Mononuclear cell (primary cell): ENCODE measurements at regions not wholly inside any gene's neighbourhood (a gene's known extent, or its start where the extent isn't known, plus 50 kb on each side); places are given as distances from the start of the nearest gene placed in this dataset.
"Not testable (repeated sequence)": the region's sequence is repeated elsewhere in the genome, so short reads cannot be mapped to it uniquely, and the experiment has no call there.

Experiments
- H3K27me3 ChIP-seq: 2 replicates; pipeline ENCODE4 v1.6.0; 2011; ENCODE audit warnings: low read length, control low read depth; ENCODE audit not compliant: insufficient read depth
- H3K4me1 ChIP-seq: 2 replicates; pipeline ENCODE4 v1.5.1; 2011; ENCODE audit warnings: mild to moderate bottlenecking, low read length, control low read depth; ENCODE audit not compliant: insufficient read depth
- H3K4me3 ChIP-seq: 2 replicates; pipeline ENCODE4 v1.5.1; 2011; ENCODE audit warnings: mild to moderate bottlenecking, low read length, moderate library complexity
- H3K9me3 ChIP-seq: 2 replicates; pipeline ENCODE4 v1.5.1; 2011; ENCODE audit warnings: low read depth, mild to moderate bottlenecking, control low read depth, low read length

DNA sequence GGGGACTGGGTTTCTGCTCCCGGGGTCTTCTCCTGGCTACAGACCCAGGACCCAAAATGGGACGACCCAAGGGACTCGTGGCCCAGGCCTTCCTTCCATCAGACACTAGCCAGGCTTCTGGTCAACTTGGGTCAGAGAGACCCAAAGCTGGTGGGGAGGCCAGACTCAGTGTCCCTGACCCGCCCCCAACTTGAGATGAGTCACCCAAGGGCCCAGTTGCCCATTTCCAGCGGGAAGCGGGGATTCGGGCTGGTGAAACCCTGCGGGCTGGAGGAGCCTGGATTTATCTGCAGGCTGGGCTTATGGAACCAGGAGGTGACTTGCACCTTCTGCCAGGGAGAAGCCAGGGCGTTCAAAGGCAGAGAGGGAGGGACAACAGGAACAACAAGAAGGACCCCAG is 81.5 kb downstream of the RFLNA start:
- Histone ChIP-seq H3K4me3 (no peak overlapping the region), H3K9me3 (no peaks in the 10 kb centered on the region), H3K4me1 (peaks cover 23% of the 10 kb centered on the region), H3K27me3 (no peaks in the 10 kb centered on the region)

DNA sequence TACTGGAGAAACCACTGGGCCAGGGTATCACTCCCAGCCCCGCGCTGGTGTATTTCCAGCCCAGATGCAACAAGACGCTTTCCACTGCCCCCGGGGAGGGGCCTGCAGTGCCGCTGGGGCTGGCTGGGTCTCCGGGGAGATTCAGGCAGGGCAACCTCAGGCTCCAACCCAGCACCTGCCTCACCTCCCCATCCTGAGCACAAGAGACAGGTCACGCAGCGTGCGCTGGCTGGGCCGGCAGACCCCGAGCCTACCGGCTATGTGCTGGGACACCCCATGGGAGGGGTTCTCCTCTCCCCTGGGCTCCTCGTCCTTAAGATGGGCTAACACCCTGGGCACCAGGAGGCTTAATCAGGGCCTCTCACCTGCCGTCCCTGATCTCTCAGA is 80.9 kb downstream of the RFLNA start:
- Histone ChIP-seq H3K4me1 (peaks cover 16% of the 10 kb centered on the region), H3K4me3 (no peak overlapping the region), H3K9me3 (no peaks in the 10 kb centered on the region), H3K27me3 (no peaks in the 10 kb centered on the region)

DNA sequence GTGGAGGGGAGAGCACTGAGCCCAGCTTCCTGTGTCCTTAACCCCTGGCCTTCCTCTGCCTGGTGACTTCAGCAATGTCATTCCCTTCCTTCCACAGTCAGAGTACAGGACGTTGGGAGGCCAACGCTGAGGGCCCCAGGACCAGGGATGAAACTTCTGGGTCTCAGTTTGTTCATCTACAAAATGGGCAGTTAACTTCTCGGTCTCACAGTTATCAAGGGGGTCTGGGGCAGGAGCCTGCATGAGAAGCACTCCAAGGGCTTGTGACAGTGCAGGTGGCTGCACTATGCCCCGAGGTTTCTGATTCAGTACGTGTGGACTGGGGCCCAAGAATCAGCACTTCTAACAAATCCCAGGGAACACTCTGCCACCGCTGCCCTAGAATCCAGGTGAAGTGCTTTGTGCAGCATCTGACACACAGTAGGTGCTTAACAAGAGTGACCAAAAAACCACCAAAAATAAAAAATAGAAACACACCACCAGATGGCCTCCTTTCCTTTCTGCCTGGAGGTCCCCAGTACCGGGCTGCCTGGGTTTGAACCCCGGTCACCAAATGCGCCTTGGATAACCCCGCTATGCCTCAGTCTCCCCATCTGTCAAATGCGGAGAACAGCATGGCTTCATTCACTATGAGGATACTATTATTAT is 80.4 kb downstream of the RFLNA start:
- Histone ChIP-seq H3K4me1 (peaks cover 11% of the 10 kb centered on the region), H3K27me3 (no peaks in the 10 kb centered on the region), H3K4me3 (no peak overlapping the region), H3K9me3 (no peaks in the 10 kb centered on the region)

GRCh38 chr12:124374567-124374966 is 79.7 kb downstream of the RFLNA start:
- Histone ChIP-seq H3K4me1 (peaks cover 4% of the 10 kb centered on the region), H3K27me3 (no peaks in the 10 kb centered on the region), H3K9me3 (no peaks in the 10 kb centered on the region), H3K4me3 (no peak overlapping the region)

DNA sequence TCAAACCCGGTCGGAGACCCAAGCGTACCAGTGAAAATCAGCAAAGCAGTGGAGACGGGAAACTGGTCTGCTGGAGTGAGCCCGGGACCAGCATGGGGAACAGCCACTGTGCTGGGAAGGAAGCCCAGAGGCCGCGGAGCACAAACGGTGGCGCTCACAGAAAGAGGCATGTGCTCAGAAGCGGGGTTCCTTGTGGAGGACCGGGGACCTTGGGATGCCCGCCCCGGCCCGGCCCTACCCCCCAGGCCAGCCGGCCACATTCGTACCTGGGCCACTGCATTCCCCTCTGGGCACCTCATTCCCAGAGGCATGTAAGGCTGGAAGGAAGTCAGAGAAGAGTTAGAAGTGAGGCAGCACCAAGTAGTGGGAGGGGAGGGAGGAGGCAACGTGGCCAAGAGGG is 79.3 kb downstream of the RFLNA start:
- Histone ChIP-seq H3K27me3 (no peaks in the 10 kb centered on the region), H3K4me1 (no peaks in the 10 kb centered on the region), H3K9me3 (no peaks in the 10 kb centered on the region), H3K4me3 (no peak overlapping the region)

GRCh38 chr12:124373701-124374100 is 78.8 kb downstream of the RFLNA start:
- not testable (repeated sequence) for H3K9me3 ChIP-seq, H3K4me1 ChIP-seq, H3K4me3 ChIP-seq, H3K27me3 ChIP-seq

DNA sequence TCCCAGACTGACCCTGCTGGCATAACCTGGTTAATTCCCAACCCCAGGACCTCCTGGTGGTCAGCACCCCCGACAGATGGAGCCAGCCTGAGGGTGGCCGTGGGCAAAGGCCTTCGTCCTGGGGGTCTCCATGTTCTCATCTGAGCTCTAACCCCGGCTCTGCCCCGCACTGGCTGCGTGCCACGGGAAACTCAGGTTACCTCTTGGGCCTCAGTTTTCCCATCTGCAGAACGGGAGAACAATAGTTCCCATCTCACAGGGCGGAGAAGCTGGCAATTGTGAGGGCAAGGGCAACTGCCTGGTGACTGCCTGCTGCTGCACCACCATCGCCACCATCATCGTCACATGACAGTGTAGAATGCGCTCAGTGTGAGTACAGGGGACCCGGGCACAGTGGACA is 77.9 kb downstream of the RFLNA start:
- Histone ChIP-seq H3K9me3 (no peaks in the 10 kb centered on the region), H3K4me1 (no peaks in the 10 kb centered on the region), H3K4me3 (no peak overlapping the region), H3K27me3 (no peaks in the 10 kb centered on the region)

- H3K27me3 ChIP-seq = no peaks in the 10 kb centered on the region
Measured at GRCh38 chr12:124371970-124372555, 77.2 kb downstream of the RFLNA start.

GRCh38 chr12:124371366-124371765 is 76.5 kb downstream of the RFLNA start:
- Histone ChIP-seq H3K9me3 (no peaks in the 10 kb centered on the region), H3K4me3 (no peak overlapping the region), H3K4me1 (no peaks in the 10 kb centered on the region), H3K27me3 (no peaks in the 10 kb centered on the region)

More at GRCh38 chr12:124371970-124372555, 77.2 kb downstream of the RFLNA start:
- H3K4me1 ChIP-seq = no peaks in the 10 kb centered on the region
- no peak overlapping the region for H3K4me3 ChIP-seq
- H3K9me3 ChIP-seq = no peaks in the 10 kb centered on the region

DNA sequence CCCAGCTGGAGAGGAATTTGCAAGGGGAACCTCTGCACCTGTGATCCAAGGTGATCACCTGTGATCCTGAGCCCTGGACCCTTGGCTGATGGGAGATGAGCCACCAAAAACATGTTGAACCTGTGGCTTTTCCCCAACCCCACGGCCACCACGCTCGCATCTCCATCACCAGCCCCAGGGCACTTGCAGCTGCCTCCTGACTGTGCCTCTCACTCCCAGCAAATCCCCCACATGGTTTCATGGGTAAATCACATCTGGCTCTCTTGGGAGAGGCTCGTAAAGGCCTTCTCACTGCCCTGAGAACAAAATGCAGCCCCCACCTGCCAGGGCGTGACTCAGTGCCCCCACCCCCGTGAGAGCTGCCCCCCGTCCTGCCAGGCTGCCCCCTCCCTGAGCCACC is 76.0 kb downstream of the RFLNA start:
- H3K4me3 ChIP-seq = no peak overlapping the region
- H3K9me3 ChIP-seq = no peaks in the 10 kb centered on the region
- no peaks in the 10 kb centered on the region for H3K27me3 ChIP-seq
- no peaks in the 10 kb centered on the region for H3K4me1 ChIP-seq

GRCh38 chr12:124370384-124370783 is 75.5 kb downstream of the RFLNA start:
- Histone ChIP-seq H3K9me3 (no peaks in the 10 kb centered on the region), H3K27me3 (no peaks in the 10 kb centered on the region), H3K4me3 (no peak overlapping the region), H3K4me1 (no peaks in the 10 kb centered on the region)

DNA sequence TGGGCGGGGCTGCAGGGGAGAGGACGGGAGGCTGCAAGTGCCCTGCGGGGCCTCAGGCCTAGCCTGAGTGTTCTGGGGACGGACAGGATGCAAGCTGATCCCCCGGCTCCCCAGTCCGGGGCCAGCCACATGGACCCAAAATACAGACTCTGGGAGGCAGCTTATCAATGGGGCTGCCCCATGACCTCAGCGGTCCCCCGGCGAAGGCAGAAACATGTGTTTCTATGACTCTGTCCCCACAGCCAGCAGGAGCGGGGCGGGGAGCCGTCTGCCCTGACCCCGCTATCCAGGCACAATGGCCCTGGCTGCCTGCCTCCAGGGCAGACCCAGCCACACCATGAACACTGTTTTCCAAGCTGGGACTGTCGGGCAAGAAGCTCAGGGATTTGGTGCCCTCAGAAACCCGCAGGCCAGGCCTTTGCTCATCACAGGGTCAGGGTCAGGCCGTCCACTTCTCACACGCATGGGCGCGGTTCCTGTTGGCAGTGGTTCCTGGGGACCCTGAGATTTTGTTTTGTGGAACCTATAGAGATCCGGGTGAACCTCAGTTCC is 75.0 kb downstream of the RFLNA start:
- Histone ChIP-seq H3K9me3 (no peaks in the 10 kb centered on the region), H3K4me3 (no peak overlapping the region), H3K4me1 (no peaks in the 10 kb centered on the region), H3K27me3 (no peaks in the 10 kb centered on the region)

DNA sequence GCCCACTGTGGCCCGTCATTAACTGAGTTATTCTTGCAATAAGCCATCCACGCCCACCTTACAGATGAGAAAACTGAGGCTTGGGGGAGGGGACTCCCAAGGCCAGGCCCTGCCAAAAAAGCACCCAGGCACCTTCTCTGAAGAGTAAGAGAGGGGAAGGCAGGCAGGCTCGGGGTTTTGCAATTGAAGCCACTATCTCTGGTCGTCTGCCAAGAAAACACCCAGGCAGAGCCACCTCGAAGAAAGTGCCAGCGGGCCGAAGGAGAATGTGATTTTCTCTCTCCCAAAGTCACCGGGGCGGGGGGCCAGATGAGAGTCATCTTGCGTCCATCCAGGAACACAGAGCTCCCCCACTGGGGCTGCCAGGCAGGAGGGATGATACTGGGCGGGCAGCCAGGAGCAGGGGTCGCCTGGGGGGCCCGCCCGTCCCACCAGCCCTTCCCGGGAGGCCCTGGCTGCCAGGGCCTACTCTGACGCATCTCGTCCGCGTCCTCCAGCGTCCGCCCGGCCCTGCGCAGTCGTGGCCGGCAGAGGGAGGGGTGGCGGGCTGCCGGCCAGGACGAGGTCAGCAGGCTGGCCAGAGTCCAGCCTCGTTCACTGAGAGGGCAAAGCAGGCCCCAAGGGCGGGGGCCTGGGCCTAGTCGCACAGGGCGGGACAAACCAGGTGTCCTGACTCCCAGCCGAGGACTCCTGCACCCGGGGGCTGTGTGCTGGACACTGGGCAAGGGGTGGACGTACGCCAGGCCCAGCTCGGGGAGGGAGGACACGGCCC is 74.3 kb downstream of the RFLNA start:
- H3K4me1 ChIP-seq = no peaks in the 10 kb centered on the region
- no peaks in the 10 kb centered on the region for H3K27me3 ChIP-seq
- H3K4me3 ChIP-seq = no peak overlapping the region
- no peaks in the 10 kb centered on the region for H3K9me3 ChIP-seq

DNA sequence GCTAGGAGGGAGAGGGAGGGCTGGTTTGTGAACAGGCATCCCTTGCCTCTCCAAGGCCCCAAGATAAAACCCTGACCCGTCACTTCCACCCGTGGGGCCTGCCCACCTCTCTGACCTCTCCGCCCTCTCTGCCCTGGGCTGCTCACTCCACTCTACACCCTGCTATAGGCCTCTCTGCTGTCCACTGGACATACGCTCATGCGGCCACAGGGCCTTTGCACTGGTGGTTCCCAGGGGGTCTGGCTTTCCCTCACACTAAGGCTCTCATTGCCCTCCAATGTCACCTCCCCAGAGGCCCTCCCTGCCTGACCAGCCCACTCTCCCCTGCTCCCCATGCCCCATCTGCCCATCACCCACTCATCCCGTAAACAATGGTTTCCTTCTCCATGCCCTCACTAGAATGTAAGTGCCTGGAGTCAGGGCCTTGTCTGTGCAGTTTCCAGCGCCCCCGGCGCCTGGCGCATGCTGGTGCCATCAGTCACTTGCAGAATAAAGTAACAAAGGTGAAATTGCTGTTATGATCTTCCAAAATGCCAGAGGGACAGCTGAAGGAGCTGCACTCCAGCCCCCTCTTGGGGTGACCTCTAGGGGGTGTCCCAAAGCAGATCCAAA is 73.6 kb downstream of the RFLNA start:
- H3K4me3 ChIP-seq = no peak overlapping the region
- H3K9me3 ChIP-seq = no peaks in the 10 kb centered on the region
- H3K27me3 ChIP-seq = no peaks in the 10 kb centered on the region
- H3K4me1 ChIP-seq = no peaks in the 10 kb centered on the region

DNA sequence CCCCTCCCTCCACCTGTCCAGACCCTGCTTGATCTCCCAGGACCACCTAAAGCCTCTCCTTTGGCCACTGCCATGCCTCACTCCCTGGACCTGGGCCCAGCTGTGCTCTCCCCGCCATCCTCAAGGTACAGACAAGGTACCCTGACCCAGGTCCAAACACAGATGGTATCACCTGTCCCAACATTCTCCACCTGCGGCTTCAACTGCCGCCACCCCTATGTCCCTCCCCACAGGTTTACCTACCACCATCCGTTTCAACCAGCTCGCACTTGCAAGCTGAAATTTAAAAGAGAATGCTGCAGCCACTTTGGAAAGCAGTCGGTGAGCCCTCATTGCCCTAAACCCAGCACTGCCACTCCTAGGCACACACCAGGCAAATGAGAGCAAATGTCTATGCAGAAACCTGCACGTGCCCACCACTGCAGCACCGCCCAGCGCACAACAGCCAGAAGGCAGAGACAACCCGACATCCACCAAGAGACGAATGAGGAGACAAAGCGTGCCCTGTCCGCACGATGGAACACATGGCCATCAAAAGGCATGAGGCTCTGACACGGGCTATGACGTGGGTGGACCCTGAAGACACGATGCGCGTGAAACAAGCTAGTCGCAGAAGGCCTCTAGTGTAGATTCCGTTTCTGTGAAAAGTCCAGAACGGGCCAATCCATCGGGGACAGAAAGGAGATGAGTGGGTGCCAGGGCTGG is 71.0 kb downstream of the RFLNA start:
- H3K9me3 ChIP-seq = no peaks in the 10 kb centered on the region
- no peaks in the 10 kb centered on the region for H3K27me3 ChIP-seq
- H3K4me3 ChIP-seq = no peak overlapping the region
- no peaks in the 10 kb centered on the region for H3K4me1 ChIP-seq
